HG02623 (cell line): ENCODE measurements at regions not wholly inside any gene's neighbourhood (a gene's known extent, or its start where the extent isn't known, plus 50 kb on each side); places are given as distances from the start of the nearest gene placed in this dataset.
A peak's percentile ranks its signal among the peaks of the same experiment; 100 is the strongest.
"Not testable (repeated sequence)": the region's sequence is repeated elsewhere in the genome, so short reads cannot be mapped to it uniquely, and the experiment has no call there.

Source experiments
- ATAC-seq: cut with Tn5 transposase; IDR thresholded peaks from one replicate; pipeline ENCODE4 v1.9.1; 2021; ENCODE audit warnings: moderate library complexity; ENCODE audit not compliant: unreplicated experiment

DNA sequence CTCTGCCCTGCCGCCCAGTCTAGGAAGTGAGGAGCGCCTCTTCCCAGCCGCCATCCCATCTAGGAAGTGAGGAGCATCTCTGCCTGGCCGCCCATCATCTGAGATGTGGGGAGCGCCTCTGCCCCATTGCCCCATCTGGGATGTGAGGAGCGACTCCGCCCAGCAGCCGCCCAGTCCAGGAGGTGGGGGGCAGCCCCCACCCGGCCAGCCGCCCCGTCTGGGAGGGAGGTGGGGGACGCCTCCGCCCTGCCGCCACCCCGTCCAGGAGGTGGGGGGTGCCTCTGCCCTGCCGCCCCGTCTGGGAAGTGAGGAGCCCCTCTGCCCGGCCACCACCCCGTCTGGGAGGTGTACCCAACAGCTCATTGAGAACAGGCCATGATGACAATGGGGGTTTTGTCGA, 146.0 kb upstream of the RAB6C start:
- not testable (repeated sequence) for ATAC-seq

- no peak for ATAC-seq
Observed at GRCh38 chr2:129847043-129847442, 132.4 kb upstream of the RAB6C start.

DNA sequence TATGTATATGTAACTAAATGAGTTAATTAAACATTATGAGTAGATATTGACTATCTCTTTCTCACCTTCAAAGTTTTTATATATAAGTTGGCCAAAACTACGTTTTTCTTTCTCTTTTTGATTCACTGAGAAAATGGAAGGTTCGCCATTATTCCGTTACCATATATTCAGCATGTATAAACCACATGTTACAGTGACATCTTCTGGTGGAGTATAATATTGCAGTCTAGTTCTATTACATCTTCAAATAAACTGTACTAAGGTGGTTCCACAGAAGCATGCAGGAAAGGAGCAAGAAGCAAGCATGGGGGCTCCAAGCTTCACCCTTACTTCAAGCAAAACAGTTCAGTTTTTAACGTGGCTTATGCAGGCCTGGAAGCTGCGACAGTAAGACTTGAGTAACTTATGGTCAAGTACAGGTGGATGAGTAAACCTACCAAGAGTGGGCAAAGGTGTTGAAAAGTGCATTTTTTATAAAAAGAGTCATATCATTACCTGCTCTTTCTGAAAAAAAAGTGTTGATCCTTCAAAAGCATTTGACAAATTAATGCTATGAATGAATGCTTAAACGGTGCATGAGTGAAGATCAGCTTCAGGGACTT, 129.8 kb upstream of the RAB6C start:
- ATAC-seq: peak; percentile 72

GRCh38 chr2:129857200-129857599, 122.3 kb upstream of the RAB6C start:
- no peak for ATAC-seq

GRCh38 chr2:129859175-129859574, 120.3 kb upstream of the RAB6C start:
- no peak for ATAC-seq

- ATAC-seq: no peak
Observed at GRCh38 chr2:129860088-129860487, 119.4 kb upstream of the RAB6C start.

DNA sequence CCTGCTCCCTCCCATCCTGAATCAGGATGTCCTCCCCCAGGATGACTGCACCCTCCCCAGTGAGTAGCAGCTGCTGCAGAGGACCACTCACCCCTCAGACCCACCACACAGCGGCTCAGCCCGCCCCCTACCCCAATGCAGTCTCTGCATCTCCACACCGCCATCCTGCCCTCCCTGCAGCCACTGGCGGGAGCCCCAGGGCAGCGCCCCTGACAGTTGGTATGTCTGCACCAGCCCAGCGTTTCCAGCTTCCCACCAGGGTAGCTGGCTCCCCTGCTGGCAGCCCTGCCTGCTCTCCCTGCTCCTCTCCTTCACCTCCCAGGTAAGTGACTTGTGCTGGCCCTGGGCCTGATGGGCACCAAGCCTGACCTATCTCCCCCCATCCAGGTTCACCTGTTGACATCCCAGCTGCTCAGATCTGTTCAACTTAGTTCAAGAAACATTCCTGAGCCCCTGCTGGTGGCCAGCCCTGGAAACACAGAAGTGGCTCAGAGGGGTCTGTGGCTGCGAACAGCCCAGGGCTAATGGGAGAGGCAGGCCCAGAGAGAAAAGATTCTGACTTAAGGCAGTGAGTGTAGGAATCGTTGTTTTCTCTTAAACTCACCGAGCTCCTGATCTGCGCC, 117.7 kb upstream of the RAB6C start:
- ATAC-seq: no peak

DNA sequence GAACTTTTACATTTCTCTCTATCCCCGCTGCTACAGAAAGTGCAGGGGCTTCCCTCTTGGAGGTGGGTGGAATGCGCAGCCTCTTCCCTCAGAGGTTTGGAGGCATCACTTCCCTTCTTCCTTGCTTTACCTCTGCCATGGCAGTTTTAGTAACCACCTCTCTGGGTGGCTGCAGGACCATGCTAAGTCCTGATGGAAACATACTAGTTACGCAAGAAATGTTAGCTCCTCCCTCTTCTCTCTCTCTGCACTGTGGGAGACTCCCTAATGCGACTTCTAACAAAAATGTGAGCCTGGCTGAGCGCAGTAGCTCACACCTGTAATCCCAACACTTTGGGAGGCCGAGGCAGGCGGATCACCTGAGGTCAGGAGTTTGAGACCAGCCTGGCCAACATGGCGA, 116.8 kb upstream of the RAB6C start:
- ATAC-seq: no peak

- ATAC-seq: no peak
Observed at GRCh38 chr2:129863350-129863749, 116.1 kb upstream of the RAB6C start.

DNA sequence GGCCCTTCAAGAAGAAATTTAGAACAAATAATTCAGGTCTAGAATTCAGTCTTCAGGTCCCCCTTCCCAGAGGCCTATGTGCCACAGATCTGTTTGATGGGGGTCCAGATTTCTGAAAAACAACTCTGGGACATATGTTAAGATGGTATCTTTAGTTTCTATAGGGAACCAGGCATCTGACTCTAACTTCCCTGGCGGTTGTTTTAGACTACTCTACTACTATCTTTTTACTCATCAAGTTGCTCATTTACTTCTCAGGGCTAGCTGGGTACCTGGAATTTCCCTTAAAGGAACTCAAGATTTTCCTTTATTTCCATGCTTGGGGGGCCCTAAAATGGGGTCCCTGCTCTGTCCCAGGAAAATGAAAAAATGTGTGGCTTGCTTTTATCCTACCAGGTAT, 114.7 kb upstream of the RAB6C start:
- peak; percentile 42 for ATAC-seq

DNA sequence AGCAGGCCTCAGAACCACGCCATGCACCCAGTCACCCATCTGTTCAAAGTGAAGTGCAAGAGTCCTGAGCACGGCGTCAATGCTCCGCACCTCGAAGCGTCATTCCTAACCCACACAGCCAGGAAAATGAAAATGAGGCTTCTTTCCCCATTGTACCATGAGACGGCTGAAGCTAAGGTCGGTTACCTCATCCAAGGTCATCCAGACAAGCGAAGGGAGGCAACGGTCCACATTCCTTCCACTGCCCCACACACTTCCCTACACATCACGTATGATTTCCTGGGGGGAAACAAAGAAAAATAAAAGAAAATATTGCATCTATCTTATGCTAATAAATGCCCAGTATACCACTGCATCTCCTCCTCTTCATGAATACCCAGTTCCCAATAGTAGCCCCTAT, 113.5 kb upstream of the RAB6C start:
- ATAC-seq: no peak

DNA sequence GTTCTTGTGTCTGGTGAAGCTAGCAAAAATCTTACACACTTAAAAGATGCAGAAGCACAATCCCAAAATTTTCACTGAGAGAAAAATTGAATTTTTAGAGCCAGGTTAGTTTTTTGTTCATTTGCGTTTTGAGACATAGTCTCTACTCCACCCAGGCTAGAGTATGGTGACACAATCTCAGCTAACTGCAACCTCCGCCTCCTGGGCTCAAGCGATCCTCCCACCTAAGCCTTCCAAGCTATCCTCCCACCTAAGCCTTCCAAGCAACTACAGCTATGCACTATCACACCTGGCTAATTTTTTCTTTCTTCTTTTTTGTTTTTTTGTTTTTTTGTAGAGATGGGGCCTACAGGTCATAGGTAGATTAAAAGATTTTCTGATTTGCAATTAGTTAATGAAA, 113.1 kb upstream of the RAB6C start:
- ATAC-seq: no peak

GRCh38 chr2:129868151-129868550, 111.3 kb upstream of the RAB6C start:
- no peak for ATAC-seq

- ATAC-seq: no peak
Observed at GRCh38 chr2:129870685-129871241, 108.7 kb upstream of the RAB6C start.

GRCh38 chr2:129872446-129872845, 107.0 kb upstream of the RAB6C start:
- no peak for ATAC-seq

GRCh38 chr2:129876541-129876940, 102.9 kb upstream of the RAB6C start:
- no peak for ATAC-seq

DNA sequence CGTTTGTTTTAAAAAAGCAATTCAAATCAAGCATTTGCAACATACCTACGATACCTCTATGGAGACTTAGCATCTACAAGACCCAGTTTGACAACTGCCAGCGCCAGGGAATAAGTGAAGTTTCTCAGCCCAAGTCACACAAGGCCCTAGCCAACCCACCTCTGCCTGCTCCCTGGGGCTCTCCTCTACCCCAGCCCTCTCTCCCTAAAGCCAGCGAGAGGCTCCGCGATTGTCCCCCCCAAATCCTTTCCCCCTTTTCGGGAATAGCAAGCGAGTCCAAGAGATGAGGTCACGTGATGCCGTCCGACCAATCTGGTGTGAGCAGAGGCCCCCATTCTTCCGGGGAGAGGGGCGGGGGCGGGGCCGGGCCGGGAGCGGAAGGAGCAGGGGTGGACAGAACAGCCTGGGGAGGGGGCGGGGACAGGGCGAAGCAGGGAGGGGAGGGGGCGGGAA, 102.2 kb upstream of the RAB6C start:
- peak; percentile 74 for ATAC-seq

GRCh38 chr2:129877795-129878775, 101.4 kb upstream of the RAB6C start:
- peak; percentile 27 for ATAC-seq

- no peak for ATAC-seq
Observed at GRCh38 chr2:129879614-129880180, 99.8 kb upstream of the RAB6C start.

DNA sequence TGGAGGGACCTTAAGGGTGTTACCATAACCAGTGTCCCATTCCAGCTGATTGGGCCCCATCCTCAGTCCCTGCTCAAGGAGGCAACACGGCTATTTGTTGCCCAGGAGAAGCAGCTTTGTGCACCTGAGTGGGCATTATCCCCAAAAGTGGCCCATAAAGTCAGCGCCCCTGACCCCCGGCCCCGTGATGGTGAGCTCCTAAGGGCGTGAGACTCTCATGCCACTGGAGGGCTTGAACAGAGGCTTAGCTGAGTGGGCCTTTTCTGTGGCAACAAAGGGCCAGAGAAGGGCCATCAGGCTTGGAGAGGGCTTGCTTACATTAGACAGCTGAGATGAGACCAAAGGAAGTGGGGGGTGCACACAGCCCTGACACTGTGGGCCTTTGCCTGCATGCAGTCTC, 99.2 kb upstream of the RAB6C start:
- ATAC-seq: no peak

DNA sequence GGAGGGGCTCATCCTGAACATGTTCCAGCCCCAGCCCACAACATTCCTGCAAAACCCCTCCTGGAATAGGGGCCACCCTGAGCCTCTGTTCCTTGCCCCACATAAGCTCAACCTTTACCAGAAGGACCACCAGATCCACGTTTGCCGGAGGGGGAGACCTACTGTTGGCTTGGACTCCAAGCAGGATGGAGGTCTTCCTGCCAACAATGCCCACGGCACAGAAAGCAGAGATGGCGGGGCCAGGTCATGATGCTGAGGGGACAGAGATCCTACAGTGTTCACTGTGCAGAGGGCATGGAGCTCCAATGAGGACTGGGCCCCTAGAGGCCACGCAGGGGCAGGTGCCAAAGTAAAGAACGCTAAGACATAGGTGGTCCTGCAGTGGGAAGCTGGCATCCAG, 98.5 kb upstream of the RAB6C start:
- ATAC-seq: no peak
